HG02763 (cell line): ENCODE measurements at regions not wholly inside any gene's neighbourhood (a gene's known extent, or its start where the extent isn't known, plus 50 kb on each side); places are given as distances from the start of the nearest gene placed in this dataset.

Experiments used
- ATAC-seq: cut with Tn5 transposase; IDR thresholded peaks from one replicate; pipeline ENCODE4 v1.9.1; 2021; ENCODE audit warnings: mild to moderate bottlenecking, moderate library complexity; ENCODE audit not compliant: unreplicated experiment

- no peak for ATAC-seq
Measured at GRCh38 chr9:126217797-126218196, 108.8 kb upstream of the MVB12B start.

DNA sequence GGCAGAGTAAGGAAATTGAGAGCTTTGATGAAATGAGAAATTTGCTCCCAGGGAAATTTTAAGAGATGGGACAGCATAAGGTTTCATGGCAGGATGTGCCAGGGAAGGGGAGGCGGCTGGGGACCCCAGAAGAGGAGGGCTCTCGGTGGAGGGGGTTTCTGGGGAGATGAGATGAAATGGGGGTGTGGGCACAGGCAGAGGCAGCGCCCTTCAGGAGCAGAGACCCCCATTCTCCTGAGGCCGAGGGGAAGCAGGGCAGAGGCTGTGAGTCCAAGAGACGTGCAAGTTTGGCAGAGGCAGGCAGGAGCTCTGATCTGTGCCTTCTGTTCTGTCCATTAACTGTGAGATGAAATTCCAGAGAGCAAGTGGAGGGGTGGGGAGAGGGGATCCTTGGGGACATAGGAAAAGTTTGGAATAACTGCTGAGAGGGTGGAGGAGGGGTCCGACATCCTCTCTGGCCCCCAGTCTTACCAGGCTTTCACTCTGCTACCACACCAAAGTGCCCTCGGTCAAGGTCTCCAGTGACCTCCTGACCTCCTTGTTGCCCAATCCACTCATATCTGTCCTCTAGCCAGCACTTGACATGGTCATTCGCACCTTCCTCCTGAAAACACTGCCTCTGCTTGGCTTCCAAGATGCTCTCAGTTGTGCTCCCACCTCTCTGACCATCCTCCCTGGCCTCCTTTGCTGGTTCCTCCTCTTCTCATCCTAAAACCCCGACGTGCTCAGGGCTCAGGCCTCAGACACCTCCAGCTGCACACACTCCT lies 108.1 kb upstream of the MVB12B start:
- ATAC-seq: no peak

DNA sequence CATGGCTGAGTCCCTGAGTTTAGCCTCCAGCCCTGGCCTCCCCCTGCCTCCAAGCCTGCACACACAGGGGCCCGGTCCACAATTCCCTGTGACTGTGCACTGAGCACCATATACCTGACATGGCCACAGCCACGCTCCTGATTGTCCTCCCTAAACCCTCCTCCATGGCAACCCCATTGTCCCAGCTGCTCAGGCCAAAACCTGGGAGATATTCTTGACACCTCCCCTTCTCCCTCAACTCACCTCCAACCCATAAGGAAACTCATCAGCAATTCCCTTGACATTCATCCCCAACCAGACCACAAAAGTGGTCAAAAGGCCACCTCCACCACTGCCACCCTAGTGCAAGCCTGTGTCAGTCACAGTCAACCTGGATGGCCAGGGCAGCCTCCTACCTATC lies 107.5 kb upstream of the MVB12B start:
- ATAC-seq: no peak

GRCh38 chr9:126219648-126220063 lies 107.0 kb upstream of the MVB12B start:
- no peak for ATAC-seq

DNA sequence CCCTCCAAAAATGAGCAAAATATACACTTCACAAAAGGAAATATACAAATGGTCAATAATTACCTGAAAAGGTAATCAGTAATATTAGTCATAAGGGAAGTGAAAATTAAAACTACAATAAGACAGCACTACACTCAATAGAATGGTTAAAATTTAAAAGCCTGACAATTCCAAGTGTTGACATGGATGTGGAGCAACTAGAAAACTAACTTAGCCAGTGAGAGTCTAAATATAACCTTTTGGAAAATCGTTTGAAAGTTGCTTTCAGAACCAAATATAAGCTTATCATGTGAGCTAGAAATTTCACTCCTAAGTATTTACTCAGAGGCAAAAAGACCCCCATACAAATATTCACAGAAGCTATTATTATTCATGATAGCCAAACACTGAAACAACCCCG lies 105.1 kb upstream of the MVB12B start:
- ATAC-seq: no peak

GRCh38 chr9:126222363-126222834 lies 104.2 kb upstream of the MVB12B start:
- no peak for ATAC-seq

DNA sequence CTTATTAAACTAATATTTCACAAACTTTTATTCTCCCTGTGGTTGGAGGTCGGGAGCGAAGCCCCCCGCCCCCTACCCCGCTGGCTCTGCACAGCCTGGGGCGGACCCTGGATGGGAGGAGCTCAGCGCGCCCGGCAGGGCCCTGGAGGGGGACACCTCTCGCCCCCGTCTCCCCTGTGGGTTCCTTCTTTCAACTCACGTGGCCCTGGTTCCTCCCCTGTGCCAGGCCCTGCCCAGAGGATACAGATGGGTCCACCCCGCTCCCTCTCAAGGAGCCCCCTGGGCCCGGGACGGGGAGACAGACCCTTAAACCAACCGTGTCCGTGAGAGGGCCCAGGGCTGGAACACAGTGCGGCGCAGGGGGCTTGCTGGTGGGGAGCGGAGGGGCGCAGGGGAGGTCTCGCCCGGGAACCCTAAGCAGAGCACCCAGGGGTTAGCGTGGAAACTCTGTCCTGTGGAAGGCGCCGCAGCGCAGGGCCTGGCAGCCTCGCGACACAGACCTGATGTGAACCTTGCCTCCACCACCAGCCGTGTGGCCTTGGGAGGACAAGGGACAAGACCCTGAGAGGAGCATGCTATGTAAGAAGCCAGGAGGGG lies 103.7 kb upstream of the MVB12B start:
- no peak for ATAC-seq

GRCh38 chr9:126223798-126224531 lies 102.7 kb upstream of the MVB12B start:
- no peak for ATAC-seq

GRCh38 chr9:126225611-126226609 lies 100.7 kb upstream of the MVB12B start:
- no peak for ATAC-seq

DNA sequence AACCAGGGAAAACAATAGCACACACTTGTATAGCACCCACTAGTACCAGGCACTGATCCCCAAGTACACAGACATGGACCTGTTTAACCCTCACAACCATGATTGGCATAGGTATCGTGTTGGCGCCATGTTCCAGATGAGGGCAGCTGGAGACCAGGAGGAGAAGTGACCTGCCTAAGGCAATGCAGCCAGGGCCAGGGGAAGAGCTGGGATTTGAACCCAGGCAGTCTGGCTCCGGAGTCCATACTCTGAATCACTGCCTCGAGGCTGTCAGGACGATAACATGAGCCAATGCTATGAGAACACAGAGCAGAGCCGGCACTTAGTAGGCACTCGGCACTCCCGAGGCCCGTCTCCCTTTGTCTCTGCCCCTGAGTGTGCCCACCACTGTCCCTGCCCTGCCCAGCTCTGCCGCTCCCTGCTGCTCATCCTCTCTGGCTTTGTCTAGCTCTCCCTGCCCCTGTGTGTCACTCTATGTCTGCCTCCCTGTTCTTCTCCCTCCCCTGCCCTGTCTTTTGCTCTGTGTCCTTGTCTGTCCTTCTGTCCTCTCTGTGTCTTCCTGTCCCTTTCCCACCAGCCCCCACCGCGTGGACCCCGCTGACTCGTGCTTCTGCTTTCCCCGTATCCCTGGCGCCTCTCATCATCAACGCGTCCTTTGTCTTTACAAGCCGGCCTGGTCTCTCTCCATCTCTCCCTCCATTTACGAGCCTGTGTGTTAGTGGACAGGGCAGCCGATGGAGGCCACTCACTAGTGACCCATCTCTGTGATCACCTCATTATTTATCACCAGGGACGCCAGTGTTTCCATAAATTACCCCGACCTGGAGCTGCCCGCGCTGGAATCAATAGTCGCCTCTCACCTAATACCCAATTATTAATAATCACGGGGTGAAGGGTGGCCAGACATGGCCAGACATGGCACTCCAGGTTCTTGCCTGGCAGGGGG lies 99.4 kb upstream of the MVB12B start:
- ATAC-seq: no peak

DNA sequence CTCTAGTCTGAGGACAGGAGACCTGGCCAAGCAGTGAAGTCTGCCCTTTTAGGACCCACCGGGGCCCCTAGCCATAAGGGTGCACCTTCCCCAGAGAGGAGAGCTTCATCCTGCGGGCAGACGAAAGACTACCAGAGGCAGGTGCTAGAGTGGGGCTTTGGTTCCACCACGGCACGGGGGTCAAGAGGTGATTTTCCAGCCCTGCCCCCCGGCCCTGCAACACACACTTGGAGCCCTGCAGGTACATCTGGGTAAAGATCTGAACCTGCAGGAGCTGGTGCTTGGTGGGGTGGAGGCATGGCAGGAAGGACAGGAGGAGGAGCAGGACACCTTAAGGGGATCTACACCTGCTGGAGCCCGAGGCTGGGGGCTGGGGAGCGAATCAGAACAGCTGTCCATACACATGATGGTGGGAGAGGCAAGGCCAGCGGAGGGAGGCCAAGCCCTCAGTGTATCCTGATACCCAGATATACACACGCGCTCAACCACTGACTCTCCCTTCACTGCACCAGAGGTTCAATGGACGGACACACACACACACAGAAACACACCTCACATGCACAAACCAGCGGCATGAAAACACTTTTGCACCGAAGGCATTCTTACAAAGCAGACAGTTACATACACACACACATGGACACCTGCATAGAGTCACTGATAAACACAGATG lies 98.4 kb upstream of the MVB12B start:
- no peak for ATAC-seq

DNA sequence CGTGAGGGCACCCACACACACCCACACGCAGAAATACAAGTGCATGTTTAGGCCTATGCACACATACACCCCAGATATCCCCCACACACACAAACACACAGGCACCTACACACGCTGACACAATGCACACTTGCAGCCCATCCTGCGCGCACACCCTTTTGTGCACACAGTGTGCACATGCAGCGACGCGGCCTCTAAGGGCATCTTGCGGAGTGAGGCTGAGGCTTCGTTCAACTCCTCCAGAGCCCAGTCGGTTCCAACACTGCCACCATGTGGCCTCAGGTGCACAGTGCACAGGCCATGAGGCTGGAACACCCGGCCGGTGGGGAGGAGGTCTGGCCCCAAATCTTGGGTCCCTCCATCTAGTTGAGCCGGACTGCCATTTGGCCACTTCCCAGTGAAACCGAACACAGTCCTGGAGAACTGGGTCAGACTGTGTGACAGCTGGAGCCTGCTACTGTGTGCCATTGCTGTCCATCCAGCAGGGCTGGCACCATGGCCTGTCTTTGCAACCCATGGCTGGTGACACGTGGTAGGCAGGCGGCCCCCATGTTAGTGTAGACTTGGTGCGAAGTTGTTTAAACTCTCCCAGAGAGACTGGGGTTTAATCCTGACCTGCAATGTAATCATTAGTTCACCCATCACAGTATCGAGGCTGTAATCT lies 97.7 kb upstream of the MVB12B start:
- ATAC-seq: peak; percentile 56

GRCh38 chr9:126229501-126229900 lies 97.1 kb upstream of the MVB12B start:
- ATAC-seq: no peak

- ATAC-seq: no peak
Measured at GRCh38 chr9:126230692-126231091, 95.9 kb upstream of the MVB12B start.

- ATAC-seq: no peak
Measured at GRCh38 chr9:126232461-126232860, 94.2 kb upstream of the MVB12B start.

- no peak for ATAC-seq
Measured at GRCh38 chr9:126233175-126233574, 93.5 kb upstream of the MVB12B start.

DNA sequence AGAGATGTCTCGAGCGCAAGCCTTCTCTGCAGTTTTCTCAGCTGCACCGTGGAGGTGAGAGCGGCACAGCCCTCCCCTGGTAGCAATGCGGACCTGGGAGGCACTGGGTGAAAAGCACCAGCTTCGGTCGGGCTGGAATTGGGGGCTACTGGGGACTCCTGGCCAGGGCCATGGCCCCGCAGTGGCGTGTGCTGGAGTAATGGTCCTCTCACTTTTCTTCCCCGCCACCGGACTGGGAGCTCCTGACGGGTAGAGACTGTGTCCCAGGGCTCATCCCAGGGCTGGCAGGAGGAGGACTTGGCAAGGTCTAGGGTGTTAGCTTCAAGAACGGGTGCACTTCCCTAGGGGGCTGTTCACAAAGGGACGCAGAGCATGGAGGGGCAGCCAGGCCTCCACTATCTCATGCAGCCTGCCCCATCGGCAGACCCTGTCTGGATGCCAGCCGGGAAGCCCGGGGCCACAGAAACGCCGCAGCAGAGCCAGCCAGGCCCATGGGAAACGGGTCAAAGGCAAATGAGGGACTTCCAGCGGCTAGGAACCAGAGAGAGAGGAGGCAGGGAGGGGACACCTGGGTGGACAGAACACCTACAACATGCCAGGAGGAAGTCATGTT lies 92.6 kb upstream of the MVB12B start:
- no peak for ATAC-seq
